Esophagus squamous epithelium (tissue), 5 donors: ENCODE measurements at regions not wholly inside any gene's neighbourhood (a gene's known extent, or its start where the extent isn't known, plus 50 kb on each side); places are given as distances from the start of the nearest gene placed in this dataset.

Source experiments
- DNase-seq: peaks from one replicate; lab custom pipeline; 2025; lab: John Stamatoyannopoulos, UW
- H3K27ac ChIP-seq, 4 donors: fragments of 200-600 bp; sonication (generic); one replicate each; pipeline ENCODE4 v1.5.1; 2016 to 2019; ENCODE audit warnings: mild to moderate bottlenecking in 1 of 4
- H3K27me3 ChIP-seq, 4 donors: fragments of 200-600 bp; sonication (generic); 1 replicate in 3 of 4; 2 replicates in 1 of 4; pipeline versions ENCODE4 v1.5.1 to v1.6.0; 2017 to 2021; ENCODE audit warnings: antibody characterized with exemption in 1 of 4
- H3K36me3 ChIP-seq, 3 donors: fragments of 200-600 bp; sonication (generic); one replicate each; pipeline ENCODE4 v1.5.1; 2016 to 2019
- H3K4me1 ChIP-seq, 3 donors: fragments of 200-600 bp; sonication (generic); one replicate each; pipeline ENCODE4 v1.5.1; 2017 to 2019
- H3K4me3 ChIP-seq, 4 donors: fragments of 200-600 bp; sonication (generic); 1 replicate in 3 of 4; 2 replicates in 1 of 4; pipeline ENCODE4 v1.5.1; 2016 to 2019; ENCODE audit warnings: mild to moderate bottlenecking in 2 of 4, moderate library complexity in 1 of 4
- H3K9me3 ChIP-seq, 3 donors: fragments of 200-600 bp; sonication (generic); one replicate each; pipeline ENCODE4 v1.5.1; 2016 to 2019
- CTCF ChIP-seq, 6 experiments: fragments of 450-650 bp in 4 of 6; fragments of 200-600 bp in 2 of 6; sonication (generic) in 2 of 6; IDR thresholded peaks; one replicate each; pipeline ENCODE4 v1.5.1; 2016 to 2019; ENCODE audit warnings: antibody characterized with exemption in 6 of 6, mild to moderate bottlenecking in 4 of 6, moderate library complexity in 4 of 6
- POLR2A ChIP-seq, 4 donors: fragments of 450-650 bp; IDR thresholded peaks; one replicate each; pipeline ENCODE4 v1.6.1; 2017; ENCODE audit warnings: antibody characterized with exemption in 4 of 4, mild to moderate bottlenecking in 4 of 4, moderate library complexity in 3 of 4
- WGBS, 2 donors: methylation state at CpG; one replicate each; pipeline ENCODE4 v1.1.5; 2018; 5-methylcytosine and 5-hydroxymethylcytosine counted together
- intact Hi-C: fragments of 100-400 bp; cut with DNase I; formaldehyde crosslinking; loops from one replicate; pipeline ENCODE4 v1.15.0; 2022
- donor health status: DM: yes; HTN: yes; CAD: no.

- DNase-seq = no peak
- no peaks in the 10 kb centered on the region for H3K27me3 ChIP-seq
- H3K4me1 ChIP-seq = peaks cover 0 to 17% (median 0%) of the 10 kb centered on the region in 3 donors
- TF ChIP-seq CTCF (IDR thresholded peaks at IDR 0.05) (no peak), POLR2A (IDR thresholded peaks at IDR 0.05) (no peak)
- no peaks in the 10 kb centered on the region for H3K9me3 ChIP-seq
- 88 to 91% methylated on average over 7 of the region's 7 CpGs for WGBS, 2 donors
- intact Hi-C loops = no loop called here
- no peak overlapping the region for H3K27ac ChIP-seq
- no peak overlapping the region for H3K4me3 ChIP-seq
- no peaks in the 10 kb centered on the region for H3K36me3 ChIP-seq
Measured at GRCh38 chr3:124296406-124296805, 304.5 kb upstream of the ROPN1 start.

- Histone ChIP-seq H3K36me3 (no peaks in the 10 kb centered on the region), H3K4me3 (no peak overlapping the region), H3K27ac (no peak overlapping the region), H3K4me1 (peaks cover 0 to 17% (median 0%) of the 10 kb centered on the region in 3 donors), H3K9me3 (no peaks in the 10 kb centered on the region), H3K27me3 (no peaks in the 10 kb centered on the region)
- intact Hi-C loops = no loop called here
- no peak for DNase-seq
- WGBS, 2 donors = 62 to 63% methylated on average over 3 of the region's 3 CpGs
- TF ChIP-seq CTCF (IDR thresholded peaks at IDR 0.05) (no peak), POLR2A (IDR thresholded peaks at IDR 0.05) (no peak)
Measured at GRCh38 chr3:124297062-124297980, 305.4 kb upstream of the ROPN1 start.

GRCh38 chr3:124298301-124298700 is 306.4 kb upstream of the ROPN1 start:
- intact Hi-C loops = no loop called here
- DNase-seq = no peak
- H3K4me3 ChIP-seq = no peak overlapping the region
- H3K36me3 ChIP-seq = no peaks in the 10 kb centered on the region
- no peak for TF ChIP-seq POLR2A (IDR thresholded peaks at IDR 0.05)
- no peak for TF ChIP-seq CTCF (IDR thresholded peaks at IDR 0.05)
- peaks cover 0 to 17% (median 0%) of the 10 kb centered on the region in 3 donors for H3K4me1 ChIP-seq
- 84 to 88% methylated on average over 5 of the region's 5 CpGs for WGBS, 2 donors
- no peaks in the 10 kb centered on the region for H3K9me3 ChIP-seq
- no peaks in the 10 kb centered on the region for H3K27me3 ChIP-seq
- H3K27ac ChIP-seq = no peak overlapping the region

GRCh38 chr3:124298951-124299350 is 307.0 kb upstream of the ROPN1 start:
- Histone ChIP-seq H3K4me1 (peaks cover 0 to 17% (median 0%) of the 10 kb centered on the region in 3 donors), H3K9me3 (no peaks in the 10 kb centered on the region), H3K27me3 (no peaks in the 10 kb centered on the region), H3K36me3 (no peaks in the 10 kb centered on the region), H3K4me3 (no peak overlapping the region), H3K27ac (no peak overlapping the region)
- DNase-seq = no peak
- intact Hi-C loops = no loop called here
- WGBS, 2 donors = 28 to 48% methylated on average over 2 to 4 of the region's 6 CpGs
- TF ChIP-seq CTCF (IDR thresholded peaks at IDR 0.05) (no peak), POLR2A (IDR thresholded peaks at IDR 0.05) (no peak)

GRCh38 chr3:124299831-124300230 is 307.9 kb upstream of the ROPN1 start:
- no peak for TF ChIP-seq POLR2A (IDR thresholded peaks at IDR 0.05)
- no peak for DNase-seq
- WGBS, 2 donors = 80 to 92% methylated on average over 1 of the region's 1 CpG
- no peaks in the 10 kb centered on the region for H3K36me3 ChIP-seq
- intact Hi-C loops = no loop called here
- no peak overlapping the region for H3K27ac ChIP-seq
- H3K9me3 ChIP-seq = no peaks in the 10 kb centered on the region
- H3K27me3 ChIP-seq = no peaks in the 10 kb centered on the region
- peaks cover 0 to 17% (median 0%) of the 10 kb centered on the region in 3 donors for H3K4me1 ChIP-seq
- H3K4me3 ChIP-seq = no peak overlapping the region
